ENCODE measurements at regions not wholly inside any gene's neighbourhood (a gene's known extent, or its start where the extent isn't known, plus 50 kb on each side); places are given as distances from the start of the nearest gene placed in this dataset.

DNA sequence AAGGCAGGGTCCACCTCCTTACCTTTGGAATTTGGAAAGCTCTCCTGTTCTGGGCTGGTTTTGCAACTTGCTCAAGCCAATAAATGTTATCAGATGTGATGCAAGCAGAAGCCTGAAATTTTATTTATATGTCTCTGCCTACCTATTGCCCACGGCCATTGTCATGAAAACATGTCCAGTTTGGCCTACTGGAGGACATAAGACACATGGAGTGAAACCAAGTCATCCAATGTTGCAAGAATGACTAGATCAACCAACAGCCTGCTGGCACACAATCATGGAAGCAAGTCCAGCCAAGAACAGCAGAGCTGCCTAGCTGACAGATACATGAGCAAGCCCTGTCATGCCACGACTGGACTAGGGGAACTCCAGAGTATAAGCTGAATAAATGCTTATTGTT lies 56.7 kb upstream of the IRAK1BP1 start:
- 51 to 59% methylated on average over 2 of the region's 2 CpGs for whole genome bisulfite sequencing, 2 donors

More for the DNA sequence above, 56.7 kb upstream of the IRAK1BP1 start:
- no peak overlapping the region for H3K4me3 ChIP-seq
- no peak for DNase-seq (ENCODE audit: low spot score in 2 of 2)
- no peak overlapping the region for H3K27ac ChIP-seq
- no peaks in the 10 kb centered on the region for H3K4me1 ChIP-seq
- peaks cover 0 to 87% (median 2%) of the 10 kb centered on the region in 4 donors for H3K9me3 ChIP-seq
- H3K27me3 ChIP-seq, result no peaks in the 10 kb centered on the region
- TF ChIP-seq EP300 (IDR thresholded peaks at IDR 0.05) (no peak), POLR2A (IDR thresholded peaks at IDR 0.05) (no peak)
- TF ChIP-seq, protein P1, sequence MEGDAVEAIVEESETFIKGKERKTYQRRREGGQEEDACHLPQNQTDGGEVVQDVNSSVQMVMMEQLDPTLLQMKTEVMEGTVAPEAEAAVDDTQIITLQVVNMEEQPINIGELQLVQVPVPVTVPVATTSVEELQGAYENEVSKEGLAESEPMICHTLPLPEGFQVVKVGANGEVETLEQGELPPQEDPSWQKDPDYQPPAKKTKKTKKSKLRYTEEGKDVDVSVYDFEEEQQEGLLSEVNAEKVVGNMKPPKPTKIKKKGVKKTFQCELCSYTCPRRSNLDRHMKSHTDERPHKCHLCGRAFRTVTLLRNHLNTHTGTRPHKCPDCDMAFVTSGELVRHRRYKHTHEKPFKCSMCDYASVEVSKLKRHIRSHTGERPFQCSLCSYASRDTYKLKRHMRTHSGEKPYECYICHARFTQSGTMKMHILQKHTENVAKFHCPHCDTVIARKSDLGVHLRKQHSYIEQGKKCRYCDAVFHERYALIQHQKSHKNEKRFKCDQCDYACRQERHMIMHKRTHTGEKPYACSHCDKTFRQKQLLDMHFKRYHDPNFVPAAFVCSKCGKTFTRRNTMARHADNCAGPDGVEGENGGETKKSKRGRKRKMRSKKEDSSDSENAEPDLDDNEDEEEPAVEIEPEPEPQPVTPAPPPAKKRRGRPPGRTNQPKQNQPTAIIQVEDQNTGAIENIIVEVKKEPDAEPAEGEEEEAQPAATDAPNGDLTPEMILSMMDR (IDR thresholded peaks at IDR 0.05), result no peak
- H3K36me3 ChIP-seq, result no peaks in the 10 kb centered on the region
